ENCODE measurements at regions not wholly inside any gene's neighbourhood (a gene's known extent, or its start where the extent isn't known, plus 50 kb on each side); places are given as distances from the start of the nearest gene placed in this dataset.
"Not testable (repeated sequence)": the region's sequence is repeated elsewhere in the genome, so short reads cannot be mapped to it uniquely, and the experiment has no call there.

GRCh38 chr1:184181044-184181443 is 129.5 kb downstream of the TSEN15 start:
- intact Hi-C loops (cut with micrococcal nuclease): no loop called here

- intact Hi-C loops (cut with micrococcal nuclease): no loop called here
Observed at GRCh38 chr1:184183919-184184318, 132.4 kb downstream of the TSEN15 start.

GRCh38 chr1:184184614-184185013 is 133.1 kb downstream of the TSEN15 start:
- intact Hi-C loops (cut with micrococcal nuclease): loop anchor here (1.0 kb wide), 1 partner anchor 23 kb away; no protein-coding TSS in a partner anchor

GRCh38 chr1:184185347-184185746 is 133.8 kb downstream of the TSEN15 start:
- intact Hi-C loops (cut with micrococcal nuclease): loop anchor here (1.0 kb wide), 1 partner anchor 24 kb away; no protein-coding TSS in a partner anchor

- intact Hi-C loops (cut with micrococcal nuclease): no loop called here
Observed at GRCh38 chr1:184186167-184186566, 134.6 kb downstream of the TSEN15 start.

- intact Hi-C loops (cut with micrococcal nuclease): no loop called here
Observed at GRCh38 chr1:184187097-184187496, 135.6 kb downstream of the TSEN15 start.

GRCh38 chr1:184188037-184188436 is 136.5 kb downstream of the TSEN15 start:
- intact Hi-C loops (cut with micrococcal nuclease): no loop called here

- intact Hi-C loops (cut with micrococcal nuclease): loop anchor here (1.0 kb wide), 1 partner anchor 24 kb away; no protein-coding TSS in a partner anchor
Observed at GRCh38 chr1:184189361-184189760, 137.8 kb downstream of the TSEN15 start.

GRCh38 chr1:184190616-184191015 is 139.1 kb downstream of the TSEN15 start:
- intact Hi-C loops (cut with micrococcal nuclease): no loop called here

- intact Hi-C loops (cut with micrococcal nuclease): no loop called here
Observed at GRCh38 chr1:184191181-184191621, 139.7 kb downstream of the TSEN15 start.

- intact Hi-C loops (cut with micrococcal nuclease): no loop called here
Observed at GRCh38 chr1:184192796-184193195, 141.3 kb downstream of the TSEN15 start.

GRCh38 chr1:184193451-184193850 is 141.9 kb downstream of the TSEN15 start:
- intact Hi-C loops (cut with micrococcal nuclease): no loop called here

- intact Hi-C loops (cut with micrococcal nuclease): no loop called here
Observed at GRCh38 chr1:184194236-184194635, 142.7 kb downstream of the TSEN15 start.

- intact Hi-C loops (cut with micrococcal nuclease): not testable (repeated sequence)
Observed at GRCh38 chr1:184195722-184196121, 144.2 kb downstream of the TSEN15 start.

GRCh38 chr1:184197831-184198230 is 146.3 kb downstream of the TSEN15 start:
- intact Hi-C loops (cut with micrococcal nuclease): no loop called here

GRCh38 chr1:184199036-184199435 is 147.5 kb downstream of the TSEN15 start:
- intact Hi-C loops (cut with micrococcal nuclease): no loop called here

GRCh38 chr1:184199438-184200085 is 148.0 kb downstream of the TSEN15 start:
- intact Hi-C loops (cut with micrococcal nuclease): no loop called here

- intact Hi-C loops (cut with micrococcal nuclease): no loop called here
Observed at GRCh38 chr1:184208622-184209021, 157.1 kb downstream of the TSEN15 start.

- intact Hi-C loops (cut with micrococcal nuclease): no loop called here
Observed at GRCh38 chr1:184210031-184210430, 158.5 kb downstream of the TSEN15 start.

GRCh38 chr1:184210862-184211261 is 159.3 kb downstream of the TSEN15 start:
- intact Hi-C loops (cut with micrococcal nuclease): no loop called here

- intact Hi-C loops (cut with micrococcal nuclease): loop anchor here (1.0 kb wide), 1 partner anchor 23 kb away; no protein-coding TSS in a partner anchor
Observed at GRCh38 chr1:184212649-184213314, 161.3 kb downstream of the TSEN15 start.

- intact Hi-C loops (cut with micrococcal nuclease): no loop called here
Observed at GRCh38 chr1:184214128-184214527, 162.6 kb downstream of the TSEN15 start.
